ENCODE measurements at regions not wholly inside any gene's neighbourhood (a gene's known extent, or its start where the extent isn't known, plus 50 kb on each side); places are given as distances from the start of the nearest gene placed in this dataset.

- no peak for TF ChIP-seq ZNF425 (CRISPR knock-in tag; conservative IDR thresholded peaks at IDR 0.05)
- TF ChIP-seq ZNF396 (CRISPR knock-in tag; IDR thresholded peaks at IDR 0.05; ENCODE audit: borderline replicate concordance), result no peak
- no peak for TF ChIP-seq OVOL2 (CRISPR knock-in tag; IDR thresholded peaks at IDR 0.05; ENCODE audit: borderline replicate concordance)
Measured at GRCh38 chr2:173716458-173717052, 248.6 kb downstream of the SP3 start (continued).

GRCh38 chr2:173719471-173719870 lies 245.7 kb downstream of the SP3 start:
- Mint-ChIP-seq H3K27me3 (ENCODE audit: low read depth) (no peaks in the 10 kb centered on the region; the same call in 1 of the 2 replicates), H3K36me3 (no peaks in the 10 kb centered on the region), H3K27ac (no peak overlapping the region), H3K9me3 (no peaks in the 10 kb centered on the region), H3K4me1 (no peaks in the 10 kb centered on the region), H3K4me3 (no peak overlapping the region)
- TF ChIP-seq, protein P1, sequence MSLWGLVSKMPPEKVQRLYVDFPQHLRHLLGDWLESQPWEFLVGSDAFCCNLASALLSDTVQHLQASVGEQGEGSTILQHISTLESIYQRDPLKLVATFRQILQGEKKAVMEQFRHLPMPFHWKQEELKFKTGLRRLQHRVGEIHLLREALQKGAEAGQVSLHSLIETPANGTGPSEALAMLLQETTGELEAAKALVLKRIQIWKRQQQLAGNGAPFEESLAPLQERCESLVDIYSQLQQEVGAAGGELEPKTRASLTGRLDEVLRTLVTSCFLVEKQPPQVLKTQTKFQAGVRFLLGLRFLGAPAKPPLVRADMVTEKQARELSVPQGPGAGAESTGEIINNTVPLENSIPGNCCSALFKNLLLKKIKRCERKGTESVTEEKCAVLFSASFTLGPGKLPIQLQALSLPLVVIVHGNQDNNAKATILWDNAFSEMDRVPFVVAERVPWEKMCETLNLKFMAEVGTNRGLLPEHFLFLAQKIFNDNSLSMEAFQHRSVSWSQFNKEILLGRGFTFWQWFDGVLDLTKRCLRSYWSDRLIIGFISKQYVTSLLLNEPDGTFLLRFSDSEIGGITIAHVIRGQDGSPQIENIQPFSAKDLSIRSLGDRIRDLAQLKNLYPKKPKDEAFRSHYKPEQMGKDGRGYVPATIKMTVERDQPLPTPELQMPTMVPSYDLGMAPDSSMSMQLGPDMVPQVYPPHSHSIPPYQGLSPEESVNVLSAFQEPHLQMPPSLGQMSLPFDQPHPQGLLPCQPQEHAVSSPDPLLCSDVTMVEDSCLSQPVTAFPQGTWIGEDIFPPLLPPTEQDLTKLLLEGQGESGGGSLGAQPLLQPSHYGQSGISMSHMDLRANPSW (CRISPR knock-in tag; conservative IDR thresholded peaks at IDR 0.05; ENCODE audit: low read depth), result no peak
- TF ChIP-seq, protein P2, sequence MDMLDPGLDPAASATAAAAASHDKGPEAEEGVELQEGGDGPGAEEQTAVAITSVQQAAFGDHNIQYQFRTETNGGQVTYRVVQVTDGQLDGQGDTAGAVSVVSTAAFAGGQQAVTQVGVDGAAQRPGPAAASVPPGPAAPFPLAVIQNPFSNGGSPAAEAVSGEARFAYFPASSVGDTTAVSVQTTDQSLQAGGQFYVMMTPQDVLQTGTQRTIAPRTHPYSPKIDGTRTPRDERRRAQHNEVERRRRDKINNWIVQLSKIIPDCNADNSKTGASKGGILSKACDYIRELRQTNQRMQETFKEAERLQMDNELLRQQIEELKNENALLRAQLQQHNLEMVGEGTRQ (CRISPR knock-in tag; IDR thresholded peaks at IDR 0.05), result no peak
- no peak for TF ChIP-seq ERG (CRISPR knock-in tag; IDR thresholded peaks at IDR 0.05)
- no peak for TF ChIP-seq ELF4 (CRISPR knock-in tag; IDR thresholded peaks at IDR 0.05; ENCODE audit: low read depth)
- TF ChIP-seq, protein P3, sequence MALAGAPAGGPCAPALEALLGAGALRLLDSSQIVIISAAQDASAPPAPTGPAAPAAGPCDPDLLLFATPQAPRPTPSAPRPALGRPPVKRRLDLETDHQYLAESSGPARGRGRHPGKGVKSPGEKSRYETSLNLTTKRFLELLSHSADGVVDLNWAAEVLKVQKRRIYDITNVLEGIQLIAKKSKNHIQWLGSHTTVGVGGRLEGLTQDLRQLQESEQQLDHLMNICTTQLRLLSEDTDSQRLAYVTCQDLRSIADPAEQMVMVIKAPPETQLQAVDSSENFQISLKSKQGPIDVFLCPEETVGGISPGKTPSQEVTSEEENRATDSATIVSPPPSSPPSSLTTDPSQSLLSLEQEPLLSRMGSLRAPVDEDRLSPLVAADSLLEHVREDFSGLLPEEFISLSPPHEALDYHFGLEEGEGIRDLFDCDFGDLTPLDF (CRISPR knock-in tag; IDR thresholded peaks at IDR 0.05), result no peak
- TF ChIP-seq, protein P4, sequence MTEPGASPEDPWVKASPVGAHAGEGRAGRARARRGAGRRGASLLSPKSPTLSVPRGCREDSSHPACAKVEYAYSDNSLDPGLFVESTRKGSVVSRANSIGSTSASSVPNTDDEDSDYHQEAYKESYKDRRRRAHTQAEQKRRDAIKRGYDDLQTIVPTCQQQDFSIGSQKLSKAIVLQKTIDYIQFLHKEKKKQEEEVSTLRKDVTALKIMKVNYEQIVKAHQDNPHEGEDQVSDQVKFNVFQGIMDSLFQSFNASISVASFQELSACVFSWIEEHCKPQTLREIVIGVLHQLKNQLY (CRISPR knock-in tag; IDR thresholded peaks at IDR 0.05), result no peak
- no peak for TF ChIP-seq CREB1 (CRISPR knock-in tag; IDR thresholded peaks at IDR 0.05)
- TF ChIP-seq TCF7 (CRISPR knock-in tag; IDR thresholded peaks at IDR 0.05; ENCODE audit: low read depth), result no peak
- no peak for TF ChIP-seq NR2C2 (CRISPR knock-in tag; IDR thresholded peaks at IDR 0.05)
- no peak for TF ChIP-seq EMX1 (CRISPR knock-in tag; IDR thresholded peaks at IDR 0.05)
- TF ChIP-seq NR3C1 (CRISPR knock-in tag; conservative IDR thresholded peaks at IDR 0.05; ENCODE audit: low read depth), result no peak
- no peak for TF ChIP-seq ZNF317 (CRISPR knock-in tag; IDR thresholded peaks at IDR 0.05; ENCODE audit: borderline replicate concordance, low read depth)
- TF ChIP-seq ETV6 (CRISPR knock-in tag; IDR thresholded peaks at IDR 0.05), result no peak
- POLR2A ChIA-PET, result no interaction called here
- CTCF ChIA-PET, result interaction anchor here (0.6 kb wide), 1 partner anchor 460 kb away, joined by 3 read pairs; no protein-coding TSS in a partner anchor
- DNase-seq (ENCODE audit: low spot score) (no peak), ATAC-seq (no peak)

Measured in WTC11 (cell line).